GM18499 (cell line): ENCODE measurements at regions not wholly inside any gene's neighbourhood (a gene's known extent, or its start where the extent isn't known, plus 50 kb on each side); places are given as distances from the start of the nearest gene placed in this dataset.

Experiments
- ATAC-seq: cut with Tn5 transposase; IDR thresholded peaks from one replicate; pipeline ENCODE4 v1.9.1; 2021; ENCODE audit warnings: moderate number of reproducible peaks; ENCODE audit not compliant: insufficient read depth, unreplicated experiment

GRCh38 chr6:139433631-139434419 lies 59.4 kb upstream of the CITED2 start:
- no peak for ATAC-seq

- ATAC-seq = no peak
Observed at GRCh38 chr6:139431602-139431956, 57.1 kb upstream of the CITED2 start.

- ATAC-seq = no peak
Observed at GRCh38 chr6:139430899-139431601, 56.6 kb upstream of the CITED2 start.

- no peak for ATAC-seq
Observed at GRCh38 chr6:139429580-139430145, 55.2 kb upstream of the CITED2 start.

- ATAC-seq = no peak
Observed at GRCh38 chr6:139427199-139427598, 52.8 kb upstream of the CITED2 start.

GRCh38 chr6:139426795-139427194 lies 52.3 kb upstream of the CITED2 start:
- ATAC-seq = no peak

GRCh38 chr6:139425780-139426179 lies 51.3 kb upstream of the CITED2 start:
- no peak for ATAC-seq

- no peak for ATAC-seq
Observed at GRCh38 chr6:139423971-139424667, 49.7 kb upstream of the CITED2 start.
